IMR-90 (cell line): ENCODE measurements at regions not wholly inside any gene's neighbourhood (a gene's known extent, or its start where the extent isn't known, plus 50 kb on each side); places are given as distances from the start of the nearest gene placed in this dataset.

Experiments
- ATAC-seq: fragments of 200-7000 bp; cut with Tn5 transposase; 2 replicates; pipeline ENCODE4 v1.9.1; 2020; ENCODE audit warnings: low read depth, mild to moderate bottlenecking, moderate library complexity
- BruUV-seq: library from RNA; stranded (reverse); fragments of 400-500 nt; replicated peaks from 2 replicates; lab custom pipeline; 2021; lab: Mats Ljungman, UMichigan
- CTCF ChIA-PET: fragments of 300-600 bp; formaldehyde crosslinking; extraction: SDS; loops from one replicate; lab custom pipeline; 2021; ENCODE audit warnings: antibody characterized with exemption; lab: Yijun Ruan, JAX
- POLR2A ChIA-PET: fragments of 300-600 bp; sonication (Branson Sonifier 250); formaldehyde crosslinking; loops from one replicate; lab custom pipeline; 2022; ENCODE audit warnings: antibody characterized with exemption; ENCODE audit not compliant: unreplicated experiment; lab: Charles Lee
- DNase-seq: peaks from one replicate; pipeline ENCODE4 v3.0.0; 2013
- H2AFZ ChIP-seq: replicated peaks from 2 replicates; pipeline ENCODE3; 2013; ENCODE audit warnings: low read length, mild to moderate bottlenecking; ENCODE audit not compliant: poor library complexity
- H2AK5ac ChIP-seq: 2 replicates; pipeline ENCODE4 v1.6.1; 2013; ENCODE audit warnings: low read depth, low read length, inconsistent platforms
- H2AK9ac ChIP-seq: replicated peaks from 2 replicates; pipeline ENCODE3; 2013; ENCODE audit warnings: mild to moderate bottlenecking, low read depth, low read length, moderate library complexity; ENCODE audit not compliant: poor library complexity
- H2BK120ac ChIP-seq: 2 replicates; pipeline ENCODE4 v1.6.1; 2013; ENCODE audit warnings: low read depth, low read length, inconsistent platforms
- H2BK15ac ChIP-seq: 3 replicates; pipeline ENCODE4 v1.6.1; 2013; ENCODE audit warnings: low read depth, low read length, inconsistent platforms
- H2BK20ac ChIP-seq: 2 replicates; pipeline ENCODE4 v1.6.1; 2013; ENCODE audit warnings: low read depth, mild to moderate bottlenecking, inconsistent platforms, low read length, moderate library complexity
- H2BK5ac ChIP-seq: 2 replicates; pipeline ENCODE4 v1.6.1; 2013; ENCODE audit warnings: mild to moderate bottlenecking, low read depth, low read length, inconsistent platforms; ENCODE audit not compliant: poor library complexity, severe bottlenecking
- H3K14ac ChIP-seq: replicated peaks from 2 replicates; pipeline ENCODE4 v1.6.1; 2013; ENCODE audit warnings: low read depth, low read length, inconsistent platforms
- H3K18ac ChIP-seq: 2 replicates; pipeline ENCODE4 v1.6.1; 2013; ENCODE audit warnings: low read depth, low read length, control low read depth
- H3K23ac ChIP-seq: 2 replicates; pipeline ENCODE4 v1.6.1; 2013; ENCODE audit warnings: low read depth, low read length, inconsistent platforms
- H3K27ac ChIP-seq: 2 replicates; pipeline ENCODE4 v1.5.1; 2013; ENCODE audit warnings: mild to moderate bottlenecking, control low read depth, low read length; ENCODE audit not compliant: insufficient read depth
- H3K27me3 ChIP-seq: 2 replicates; pipeline ENCODE4 v1.6.1; 2013; ENCODE audit warnings: low read length; ENCODE audit not compliant: control insufficient read depth, insufficient read depth
- H3K36me3 ChIP-seq: 2 replicates; pipeline ENCODE4 v1.6.1; 2013; ENCODE audit warnings: low read length, mixed read lengths; ENCODE audit not compliant: control insufficient read depth, insufficient read depth
- H3K4ac ChIP-seq: 2 replicates; pipeline ENCODE4 v1.6.1; 2013; ENCODE audit warnings: low read depth, low read length, inconsistent platforms
- H3K4me1 ChIP-seq: 2 replicates; pipeline ENCODE4 v1.6.1; 2013; ENCODE audit warnings: low read length, mixed read lengths; ENCODE audit not compliant: control insufficient read depth, insufficient read depth
- H3K4me2 ChIP-seq: 2 replicates; pipeline ENCODE4 v1.6.1; 2013; ENCODE audit warnings: low read depth, mild to moderate bottlenecking, control low read depth, low read length, moderate library complexity
- H3K4me3 ChIP-seq: 2 replicates; pipeline ENCODE4 v1.5.1; 2013; ENCODE audit warnings: low read depth, mild to moderate bottlenecking, control low read depth, low read length, moderate library complexity; ENCODE audit not compliant: insufficient read depth
- H3K56ac ChIP-seq: 2 replicates; pipeline ENCODE4 v1.6.1; 2013; ENCODE audit warnings: low read length, inconsistent platforms; ENCODE audit not compliant: insufficient read depth; ENCODE audit errors: extremely low read depth
- H3K79me1 ChIP-seq, 2 experiments: 2 replicates each; pipeline ENCODE4 v1.6.1; 2013; ENCODE audit warnings: low read length in 2 of 2, inconsistent platforms in 1 of 2, low read depth in 1 of 2
- H3K9ac ChIP-seq: 2 replicates; pipeline ENCODE4 v1.6.1; 2013; ENCODE audit warnings: low read depth, low read length, control low read depth
- H3K9me1 ChIP-seq: 2 replicates; pipeline ENCODE4 v1.6.1; 2013; ENCODE audit warnings: low read length, inconsistent platforms; ENCODE audit not compliant: insufficient read depth
- H3K9me3 ChIP-seq: 2 replicates; pipeline ENCODE4 v1.6.1; 2013; ENCODE audit warnings: low read length; ENCODE audit not compliant: control insufficient read depth, insufficient read depth
- H4K20me1 ChIP-seq: 2 replicates; pipeline ENCODE4 v1.6.1; 2013; ENCODE audit warnings: low read length, inconsistent platforms; ENCODE audit not compliant: insufficient read depth
- H4K5ac ChIP-seq: 2 replicates; pipeline ENCODE4 v1.6.1; 2013; ENCODE audit warnings: mild to moderate bottlenecking, low read depth, low read length, control low read depth
- H4K8ac ChIP-seq, 2 experiments: 2 replicates each; pipeline ENCODE4 v1.6.1; 2013; ENCODE audit warnings: low read depth in 2 of 2, low read length in 2 of 2, control low read depth in 1 of 2, inconsistent platforms in 1 of 2
- H4K91ac ChIP-seq: 2 replicates; pipeline ENCODE4 v1.6.1; 2013; ENCODE audit warnings: low read depth, low read length, inconsistent platforms; ENCODE audit not compliant: insufficient read depth
- BHLHE40 ChIP-seq: fragments of 150-350 bp; IDR thresholded peaks from 2 replicates; pipeline ENCODE4 v1.6.1; 2016; ENCODE audit warnings: mild to moderate bottlenecking, low read depth, low read length
- CEBPB ChIP-seq: IDR thresholded peaks from 2 replicates; pipeline ENCODE4 v1.6.1; 2012; ENCODE audit warnings: low read depth, low read length, improper control_type of control experiment
- CHD1 ChIP-seq: IDR thresholded peaks from 2 replicates; pipeline ENCODE4 v1.6.1; 2012; ENCODE audit warnings: low read depth, low read length, improper control_type of control experiment
- FOS ChIP-seq: fragments of 150-350 bp; IDR thresholded peaks from 2 replicates; pipeline ENCODE4 v1.6.1; 2016; ENCODE audit warnings: low read depth, low read length
- MAFK ChIP-seq: IDR thresholded peaks from 2 replicates; pipeline ENCODE4 v1.6.1; 2012; ENCODE audit warnings: low read depth, low read length, improper control_type of control experiment
- MAZ ChIP-seq: IDR thresholded peaks from 2 replicates; pipeline ENCODE4 v1.6.1; 2012; ENCODE audit warnings: low read depth, mild to moderate bottlenecking, low read length, improper control_type of control experiment, moderate library complexity, borderline replicate concordance
- MXI1 ChIP-seq: IDR thresholded peaks from 2 replicates; pipeline ENCODE4 v1.6.1; 2012; ENCODE audit warnings: low read depth, mild to moderate bottlenecking, low read length, moderate library complexity, borderline replicate concordance
- POLR2A ChIP-seq: IDR thresholded peaks from 2 replicates; pipeline ENCODE4 v1.6.1; 2012; ENCODE audit warnings: mild to moderate bottlenecking, low read depth, low read length
- RAD21 ChIP-seq: IDR thresholded peaks from 2 replicates; pipeline ENCODE4 v1.6.1; 2012; ENCODE audit warnings: low read length, improper control_type of control experiment
- RCOR1 ChIP-seq: IDR thresholded peaks from 2 replicates; pipeline ENCODE4 v1.6.1; 2012; ENCODE audit warnings: mild to moderate bottlenecking, low read length, improper control_type of control experiment; ENCODE audit not compliant: insufficient replicate concordance
- SMC3 ChIP-seq: fragments of 150-350 bp; IDR thresholded peaks from 2 replicates; pipeline ENCODE4 v1.6.1; 2016; ENCODE audit warnings: low read depth, mild to moderate bottlenecking, antibody characterized with exemption, low read length, moderate library complexity
- WGBS, 2 experiments: methylation state at CpG; one replicate each; pipeline versions ENCODE4 v1.1.5 to v1.1.7; 2013; ENCODE audit warnings: missing lambda C conversion rate in 2 of 2; ENCODE audit not compliant: insufficient read length in 1 of 2; ENCODE audit errors: extremely low coverage in 2 of 2; 5-methylcytosine and 5-hydroxymethylcytosine counted together
- dilution Hi-C: fragments of 300-500 bp; cut with HindIII; formaldehyde crosslinking; loops from one replicate; pipeline ENCODE4 v1.14.3; 2018; ENCODE audit warnings: low sequenced_read_pairs; ENCODE audit not compliant: unreplicated experiment
- in situ Hi-C: fragments of 300-500 bp; cut with MboI; formaldehyde crosslinking; loops from 3 replicates; pipeline ENCODE4 v1.14.3; 2019; ENCODE audit warnings: low sequenced_read_pairs, inconsistent platforms, mixed read lengths
- intact Hi-C: fragments of 100-400 bp; cut with micrococcal nuclease; formaldehyde crosslinking; loops from 2 replicates; pipeline ENCODE4 v1.10.0; 2022
- TF ChIP-seq, protein P1 (sequence below): fragments of 150-350 bp; IDR thresholded peaks from 2 replicates; pipeline ENCODE4 v1.6.1; 2016; ENCODE audit warnings: low read depth, mild to moderate bottlenecking, low read length, moderate library complexity, borderline replicate concordance
- TF ChIP-seq, protein P2 (sequence below): fragments of 150-350 bp; IDR thresholded peaks from 2 replicates; pipeline ENCODE4 v1.6.1; 2017; ENCODE audit warnings: mild to moderate bottlenecking, antibody characterized with exemption, low read length, low read depth
- TF ChIP-seq, protein P3 (sequence below): conservative IDR thresholded peaks from 2 replicates; pipeline ENCODE4 v1.5.1; 2012; ENCODE audit warnings: mild to moderate bottlenecking, low read depth, low read length, improper control_type of control experiment

DNA sequence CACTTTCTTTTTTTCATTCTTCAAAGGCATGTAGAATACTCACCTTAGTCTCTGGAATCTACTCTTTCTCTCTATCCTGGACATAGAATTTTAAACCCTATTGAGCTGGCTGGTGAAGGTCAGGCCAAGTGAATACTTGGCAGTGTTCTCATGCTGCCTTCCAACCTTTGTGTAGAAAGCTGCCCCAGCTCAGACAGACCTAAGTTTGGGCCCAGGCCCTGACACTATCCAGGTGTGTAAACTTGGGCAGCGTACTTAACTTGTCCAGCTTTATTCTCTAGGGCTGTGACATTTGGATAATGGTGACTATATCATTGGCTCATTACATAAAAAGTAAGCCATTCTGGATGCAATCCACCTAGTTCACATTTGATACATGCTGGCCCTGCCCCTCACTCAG lies 298.3 kb downstream of the IRX1 start:
- Histone ChIP-seq H2BK5ac (no peak overlapping the region), H4K8ac (no peak overlapping the region), H3K9me1 (no peaks in the 10 kb centered on the region), H4K20me1 (no peaks in the 10 kb centered on the region), H4K5ac (no peak overlapping the region), H3K27ac (no peak overlapping the region), H3K9ac (no peak overlapping the region), H2BK120ac (no peak overlapping the region), H3K27me3 (no peaks in the 10 kb centered on the region), H3K18ac (no peak overlapping the region), H3K4me1 (no peaks in the 10 kb centered on the region), H3K56ac (no peak overlapping the region), H3K14ac (no peak overlapping the region), H3K4ac (no peak overlapping the region), H2AFZ (no peak overlapping the region), H2BK20ac (no peak overlapping the region), H2AK5ac (no peak overlapping the region), H2BK15ac (no peak overlapping the region), H3K4me2 (no peak overlapping the region), H3K9me3 (peaks cover 27% of the 10 kb centered on the region), H3K4me3 (no peak overlapping the region), H2AK9ac (no peak overlapping the region), H3K79me1 (no peaks in the 10 kb centered on the region), H3K23ac (no peak overlapping the region), H3K36me3 (no peaks in the 10 kb centered on the region), H4K91ac (no peak overlapping the region)
- no TSS peak for BruUV-seq
- CTCF ChIA-PET: no interaction called here
- TF ChIP-seq BHLHE40 (no peak), MAFK (no peak), RAD21 (no peak), POLR2A (no peak), MXI1 (no peak), RCOR1 (no peak), CHD1 (no peak), SMC3 (no peak), FOS (no peak), MAZ (no peak), CEBPB (no peak)
- TF ChIP-seq, protein P1, sequence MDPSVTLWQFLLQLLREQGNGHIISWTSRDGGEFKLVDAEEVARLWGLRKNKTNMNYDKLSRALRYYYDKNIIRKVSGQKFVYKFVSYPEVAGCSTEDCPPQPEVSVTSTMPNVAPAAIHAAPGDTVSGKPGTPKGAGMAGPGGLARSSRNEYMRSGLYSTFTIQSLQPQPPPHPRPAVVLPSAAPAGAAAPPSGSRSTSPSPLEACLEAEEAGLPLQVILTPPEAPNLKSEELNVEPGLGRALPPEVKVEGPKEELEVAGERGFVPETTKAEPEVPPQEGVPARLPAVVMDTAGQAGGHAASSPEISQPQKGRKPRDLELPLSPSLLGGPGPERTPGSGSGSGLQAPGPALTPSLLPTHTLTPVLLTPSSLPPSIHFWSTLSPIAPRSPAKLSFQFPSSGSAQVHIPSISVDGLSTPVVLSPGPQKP: no peak
- TF ChIP-seq, protein P2, sequence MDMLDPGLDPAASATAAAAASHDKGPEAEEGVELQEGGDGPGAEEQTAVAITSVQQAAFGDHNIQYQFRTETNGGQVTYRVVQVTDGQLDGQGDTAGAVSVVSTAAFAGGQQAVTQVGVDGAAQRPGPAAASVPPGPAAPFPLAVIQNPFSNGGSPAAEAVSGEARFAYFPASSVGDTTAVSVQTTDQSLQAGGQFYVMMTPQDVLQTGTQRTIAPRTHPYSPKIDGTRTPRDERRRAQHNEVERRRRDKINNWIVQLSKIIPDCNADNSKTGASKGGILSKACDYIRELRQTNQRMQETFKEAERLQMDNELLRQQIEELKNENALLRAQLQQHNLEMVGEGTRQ: no peak
- TF ChIP-seq, protein P3, sequence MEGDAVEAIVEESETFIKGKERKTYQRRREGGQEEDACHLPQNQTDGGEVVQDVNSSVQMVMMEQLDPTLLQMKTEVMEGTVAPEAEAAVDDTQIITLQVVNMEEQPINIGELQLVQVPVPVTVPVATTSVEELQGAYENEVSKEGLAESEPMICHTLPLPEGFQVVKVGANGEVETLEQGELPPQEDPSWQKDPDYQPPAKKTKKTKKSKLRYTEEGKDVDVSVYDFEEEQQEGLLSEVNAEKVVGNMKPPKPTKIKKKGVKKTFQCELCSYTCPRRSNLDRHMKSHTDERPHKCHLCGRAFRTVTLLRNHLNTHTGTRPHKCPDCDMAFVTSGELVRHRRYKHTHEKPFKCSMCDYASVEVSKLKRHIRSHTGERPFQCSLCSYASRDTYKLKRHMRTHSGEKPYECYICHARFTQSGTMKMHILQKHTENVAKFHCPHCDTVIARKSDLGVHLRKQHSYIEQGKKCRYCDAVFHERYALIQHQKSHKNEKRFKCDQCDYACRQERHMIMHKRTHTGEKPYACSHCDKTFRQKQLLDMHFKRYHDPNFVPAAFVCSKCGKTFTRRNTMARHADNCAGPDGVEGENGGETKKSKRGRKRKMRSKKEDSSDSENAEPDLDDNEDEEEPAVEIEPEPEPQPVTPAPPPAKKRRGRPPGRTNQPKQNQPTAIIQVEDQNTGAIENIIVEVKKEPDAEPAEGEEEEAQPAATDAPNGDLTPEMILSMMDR: no peak
- DNase-seq (no peak), ATAC-seq (no peak)
- no CpG with 5 or more reads among the region's 1 CpG for WGBS, 2 experiments
- intact Hi-C loops: no loop called here
- POLR2A ChIA-PET: no interaction called here
- dilution Hi-C loops: no loop called here
- in situ Hi-C loops: no loop called here
